K562 (cell line): ENCODE measurements at regions not wholly inside any gene's neighbourhood (a gene's known extent, or its start where the extent isn't known, plus 50 kb on each side); places are given as distances from the start of the nearest gene placed in this dataset.

ENCODE experiments used
- ATAC-seq: fragments of 200-7000 bp; cut with Tn5 transposase; 3 replicates; pipeline ENCODE4 v1.9.1; 2020; ENCODE audit warnings: moderate library complexity
- BruUV-seq: library from RNA; stranded (reverse); fragments of 400-500 nt; replicated peaks from 2 replicates; lab custom pipeline; 2021; lab: Mats Ljungman, UMichigan
- CTCF ChIA-PET: fragments of 300-600 bp; formaldehyde crosslinking; extraction: SDS; loops from one replicate; lab custom pipeline; 2021; ENCODE audit warnings: low intra/inter-chr PET ratio; lab: Yijun Ruan, JAX
- POLR2A ChIA-PET: fragments of 300-600, 350-650 bp; sonication (Branson Sonifier 250); formaldehyde crosslinking; extraction: SDS; loops from one replicate; lab custom pipeline; 2021; ENCODE audit warnings: antibody characterized with exemption, inconsistent platforms; lab: Yijun Ruan, JAX
- DNase-seq, 4 experiments: peaks; one replicate each; pipeline versions ENCODE4 v3.0.0 to v3.0.0-alpha.2; 2011 to 2018; ENCODE audit warnings: low spot score in 3 of 4, mixed read lengths in 3 of 4; ENCODE audit errors: extremely low read depth in 1 of 4
- FAIRE-seq: peaks from 2 replicates; lab custom pipeline; 2011; peaks lifted over from hg19 to GRCh38; lab: Jason Lieb, UNC
- H2AFZ ChIP-seq: 2 replicates; pipeline ENCODE4 v1.6.0; 2011; ENCODE audit warnings: low read depth, low read length, control low read depth, inconsistent platforms
- H3K27ac ChIP-seq: fragments of 200-600 bp; 3 replicates; pipeline ENCODE4 v1.8.0; 2011; ENCODE audit warnings: low read depth, mild to moderate bottlenecking, control low read depth, inconsistent platforms, low read length, moderate library complexity, mixed read lengths; ENCODE audit errors: extremely low read depth
- H3K27me3 ChIP-seq, 2 experiments: fragments of 300-600 bp in 1 of 2; 2 replicates in 1 of 2; 3 replicates in 1 of 2; pipeline versions ENCODE4 v1.6.0 to v1.8.0; 2011; ENCODE audit warnings: inconsistent platforms in 2 of 2, low read length in 2 of 2, mild to moderate bottlenecking in 1 of 2, mixed read lengths in 1 of 2, moderate library complexity in 1 of 2; ENCODE audit not compliant: control insufficient read depth in 2 of 2, insufficient read depth in 2 of 2
- H3K36me3 ChIP-seq: fragments of 300-600 bp; 3 replicates; pipeline ENCODE4 v1.8.0; 2011; ENCODE audit warnings: mild to moderate bottlenecking, low read length, inconsistent platforms; ENCODE audit not compliant: control insufficient read depth, insufficient read depth
- H3K4me1 ChIP-seq, 2 experiments: fragments of 200-600 bp in 1 of 2; replicated peaks in 1 of 2; 2 replicates in 1 of 2; 3 replicates in 1 of 2; pipeline versions ENCODE4 v1.5.1 to v1.8.0; 2011; ENCODE audit warnings: inconsistent platforms in 2 of 2, low read length in 2 of 2, mild to moderate bottlenecking in 1 of 2, mixed read lengths in 1 of 2, moderate library complexity in 1 of 2; ENCODE audit not compliant: control insufficient read depth in 2 of 2, insufficient read depth in 2 of 2
- H3K4me2 ChIP-seq: 2 replicates; pipeline ENCODE4 v1.6.1; 2011; ENCODE audit warnings: low read length, control low read depth, inconsistent platforms, mixed read lengths; ENCODE audit not compliant: insufficient read depth
- H3K4me3 ChIP-seq: fragments of 200-600 bp; sonication (generic), shearing (Covaris generic); 2 replicates; pipeline ENCODE4 v1.5.1; 2016; ENCODE audit warnings: control low read depth, inconsistent platforms
- H3K79me2 ChIP-seq: fragments of 200-600 bp; 3 replicates; pipeline ENCODE4 v1.8.0; 2011; ENCODE audit warnings: low read length, inconsistent platforms; ENCODE audit not compliant: control insufficient read depth, insufficient read depth
- H3K9ac ChIP-seq, 2 experiments: 2 replicates each; pipeline versions ENCODE4 v1.6.0 to v1.6.1; 2011; ENCODE audit warnings: low read depth in 2 of 2, low read length in 2 of 2, control low read depth in 1 of 2, inconsistent platforms in 1 of 2, mild to moderate bottlenecking in 1 of 2, mixed read lengths in 1 of 2; ENCODE audit not compliant: insufficient read depth in 1 of 2
- H3K9me1 ChIP-seq: one replicate; pipeline ENCODE4 v1.6.0; 2011; ENCODE audit warnings: inconsistent platforms, mild to moderate bottlenecking, low read length, moderate library complexity; ENCODE audit not compliant: control insufficient read depth, insufficient read depth
- H3K9me3 ChIP-seq: replicated peaks from 2 replicates; pipeline ENCODE4 v1.5.1; 2011; ENCODE audit warnings: low read depth, low read length, inconsistent platforms; ENCODE audit not compliant: control insufficient read depth, insufficient read depth
- H4K20me1 ChIP-seq: replicated peaks from 2 replicates; pipeline ENCODE4 v1.6.1; 2011; ENCODE audit warnings: low read length, inconsistent platforms, mixed read lengths; ENCODE audit not compliant: control insufficient read depth, insufficient read depth
- CBX3 ChIP-seq, 2 experiments: IDR thresholded peaks; 1 replicate in 1 of 2; 2 replicates in 1 of 2; pipeline ENCODE4 v1.6.1; 2012; ENCODE audit warnings: inconsistent platforms in 2 of 2, low read length in 2 of 2, borderline replicate concordance in 1 of 2, control low read depth in 1 of 2
- CCNT2 ChIP-seq: IDR thresholded peaks from 2 replicates; pipeline ENCODE4 v1.6.1; 2011; ENCODE audit warnings: borderline replicate concordance, low read depth, mild to moderate bottlenecking, moderate library complexity, mixed read lengths, low read length; ENCODE audit not compliant: insufficient read length; ENCODE audit errors: extremely low read depth
- E2F3 ChIP-seq: fragments of 250-450 bp; sonication (Bioruptor Pico); IDR thresholded peaks from 2 replicates; pipeline ENCODE4 v1.4.0; 2020; ENCODE audit warnings: mild to moderate bottlenecking
- FOXA3 ChIP-seq, 2 experiments: fragments of 450-650 bp in 1 of 2; sonication (generic) in 1 of 2; formaldehyde crosslinking; IDR thresholded peaks in 1 of 2; conservative IDR thresholded peaks in 1 of 2; 2 replicates each; pipeline versions ENCODE4 v1.4.0 to v1.8.0; 2020 to 2022; ENCODE audit warnings: mild to moderate bottlenecking in 2 of 2, missing genetic modification reagents in 1 of 2
- FOXM1 ChIP-seq, 2 experiments: fragments of 450-650 bp in 1 of 2; sonication (generic) in 1 of 2; formaldehyde crosslinking in 1 of 2; IDR thresholded peaks; 2 replicates each; pipeline versions ENCODE4 v1.6.1 to v1.9.0; 2017 to 2022; ENCODE audit warnings: low read depth in 2 of 2, mild to moderate bottlenecking in 2 of 2, missing genetic modification reagents in 1 of 2, moderate library complexity in 1 of 2
- MAFG ChIP-seq: fragments of 450-650 bp; conservative IDR thresholded peaks from 2 replicates; pipeline ENCODE4 v1.6.1; 2016; ENCODE audit warnings: missing genetic modification characterization, missing compliant biosample characterization
- NFATC3 ChIP-seq: fragments of 450-650 bp; IDR thresholded peaks from 2 replicates; pipeline ENCODE4 v1.6.1; 2017; ENCODE audit warnings: mild to moderate bottlenecking
- PHF21A ChIP-seq: fragments of 450-650 bp; IDR thresholded peaks from 2 replicates; pipeline ENCODE4 v1.6.1; 2017; ENCODE audit warnings: low read depth, borderline replicate concordance
- SREBF2 ChIP-seq: sonication (generic); formaldehyde crosslinking; IDR thresholded peaks from 2 replicates; pipeline ENCODE4 v1.4.0; 2020; ENCODE audit warnings: mild to moderate bottlenecking, missing genetic modification reagents
- ZNF583 ChIP-seq: fragments of 250-450 bp; sonication (Bioruptor Pico); IDR thresholded peaks from 2 replicates; pipeline ENCODE4 v1.4.0; 2020
- ZNF75A ChIP-seq: fragments of 450-650 bp; formaldehyde crosslinking; IDR thresholded peaks from 2 replicates; pipeline ENCODE4 v1.4.0; 2020; ENCODE audit warnings: mild to moderate bottlenecking
- WGBS: fragments of 100-300 bp; shearing (Covaris generic); methylation state at CpG from one replicate; pipeline ENCODE4 v1.1.6; 2016; ENCODE audit warnings: low coverage, mixed read lengths; ENCODE audit not compliant: insufficient coverage; ENCODE audit errors: missing lambda C conversion rate; 5-methylcytosine and 5-hydroxymethylcytosine counted together
- in situ Hi-C: fragments of 300-500 bp; cut with MboI; formaldehyde crosslinking; loops from 4 replicates; pipeline ENCODE4 v1.15.0; 2018; ENCODE audit warnings: inconsistent platforms, mixed read lengths
- intact Hi-C: fragments of 100-400 bp; cut with micrococcal nuclease; formaldehyde crosslinking; loops from 2 replicates; pipeline ENCODE4 v1.14.2; 2022
- TF ChIP-seq, protein P1 (sequence below): fragments of 450-650 bp; IDR thresholded peaks from 2 replicates; pipeline ENCODE4 v1.6.1; 2016; ENCODE audit warnings: low read depth, mild to moderate bottlenecking, moderate library complexity
- TF ChIP-seq, protein P2 (sequence below), 2 experiments: fragments of 450-650 bp; conservative IDR thresholded peaks; 2 replicates each; pipeline ENCODE4 v1.6.1; 2017; ENCODE audit warnings: mild to moderate bottlenecking in 2 of 2, moderate library complexity in 2 of 2

DNA sequence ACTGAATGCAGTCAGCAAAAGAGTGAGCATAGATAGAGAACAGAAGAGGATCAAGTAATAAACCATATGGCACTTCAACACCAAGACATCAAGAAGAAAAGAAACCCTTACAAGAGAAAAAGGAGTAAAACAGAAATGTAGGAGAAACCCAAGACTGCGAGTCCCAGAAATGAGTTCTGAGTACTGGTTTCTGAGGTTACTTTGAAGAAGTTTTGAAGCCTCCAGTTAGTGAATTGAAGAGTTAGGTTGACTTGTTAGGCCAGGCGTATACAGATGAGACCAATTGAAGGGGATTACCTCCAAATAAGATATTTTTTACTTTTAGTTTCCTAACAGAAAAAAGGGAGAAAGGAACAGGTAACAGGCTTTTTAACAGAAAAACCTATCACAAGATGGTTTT is 162.2 kb upstream of the SSTR1 start:
- in situ Hi-C loops (no loop called here), intact Hi-C loops (no loop called here)
- Histone ChIP-seq H3K4me3 (no peak overlapping the region), H3K4me1 (no peaks in the 10 kb centered on the region), H3K36me3 (no peaks in the 10 kb centered on the region), H3K27ac (no peak overlapping the region), H3K9me3 (no peaks in the 10 kb centered on the region), H3K4me2 (no peak overlapping the region), H3K9me1 (no peaks in the 10 kb centered on the region), H2AFZ (no peak overlapping the region), H4K20me1 (no peaks in the 10 kb centered on the region), H3K9ac (no peak overlapping the region), H3K79me2 (no peaks in the 10 kb centered on the region), H3K27me3 (no peaks in the 10 kb centered on the region)
- ATAC-seq (no peak), DNase-seq (no peak), FAIRE-seq (no peak)
- ChIA-PET CTCF (no interaction called here), POLR2A (no interaction called here)
- WGBS = 0% methylated on average over 2 of the region's 2 CpGs
- TF ChIP-seq, protein P1, sequence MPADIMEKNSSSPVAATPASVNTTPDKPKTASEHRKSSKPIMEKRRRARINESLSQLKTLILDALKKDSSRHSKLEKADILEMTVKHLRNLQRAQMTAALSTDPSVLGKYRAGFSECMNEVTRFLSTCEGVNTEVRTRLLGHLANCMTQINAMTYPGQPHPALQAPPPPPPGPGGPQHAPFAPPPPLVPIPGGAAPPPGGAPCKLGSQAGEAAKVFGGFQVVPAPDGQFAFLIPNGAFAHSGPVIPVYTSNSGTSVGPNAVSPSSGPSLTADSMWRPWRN = no peak
- TF ChIP-seq SREBF2 (CRISPR knock-in tag) (no peak), FOXA3 (CRISPR knock-in tag; conservative IDR thresholded peaks at IDR 0.05 in 1 of 2, IDR thresholded peaks at IDR 0.05 in 1 of 2) (no peak), ZNF583 (CRISPR knock-in tag) (no peak), CCNT2 (no peak), CBX3 (IDR thresholded peaks at IDR 0.05; ENCODE audit: borderline replicate concordance in 1 of 2, low read length in 2 of 2) (no peak), E2F3 (CRISPR knock-in tag) (no peak), FOXM1 (IDR thresholded peaks at IDR 0.05; ENCODE audit: low read depth) (no peak), FOXM1 (CRISPR knock-in tag; IDR thresholded peaks at IDR 0.05; ENCODE audit: low read depth) (no peak), NFATC3 (no peak), PHF21A (no peak), ZNF75A (CRISPR knock-in tag) (no peak), MAFG (no peak)
- TF ChIP-seq, protein P2, sequence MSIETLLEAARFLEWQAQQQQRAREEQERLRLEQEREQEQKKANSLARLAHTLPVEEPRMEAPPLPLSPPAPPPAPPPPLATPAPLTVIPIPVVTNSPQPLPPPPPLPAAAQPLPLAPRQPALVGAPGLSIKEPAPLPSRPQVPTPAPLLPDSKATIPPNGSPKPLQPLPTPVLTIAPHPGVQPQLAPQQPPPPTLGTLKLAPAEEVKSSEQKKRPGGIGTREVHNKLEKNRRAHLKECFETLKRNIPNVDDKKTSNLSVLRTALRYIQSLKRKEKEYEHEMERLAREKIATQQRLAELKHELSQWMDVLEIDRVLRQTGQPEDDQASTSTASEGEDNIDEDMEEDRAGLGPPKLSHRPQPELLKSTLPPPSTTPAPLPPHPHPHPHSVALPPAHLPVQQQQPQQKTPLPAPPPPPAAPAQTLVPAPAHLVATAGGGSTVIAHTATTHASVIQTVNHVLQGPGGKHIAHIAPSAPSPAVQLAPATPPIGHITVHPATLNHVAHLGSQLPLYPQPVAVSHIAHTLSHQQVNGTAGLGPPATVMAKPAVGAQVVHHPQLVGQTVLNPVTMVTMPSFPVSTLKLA (conservative IDR thresholded peaks at IDR 0.05) = no peak
- no TSS peak for BruUV-seq
